Caco-2 (cell line): ENCODE measurements at regions not wholly inside any gene's neighbourhood (a gene's known extent, or its start where the extent isn't known, plus 50 kb on each side); places are given as distances from the start of the nearest gene placed in this dataset.

Experiments used
- BruUV-seq: library from RNA; stranded (reverse); fragments of 400-500 nt; replicated peaks from 2 replicates; lab custom pipeline; 2021; lab: Mats Ljungman, UMichigan
- CTCF ChIA-PET: fragments of 300-600 bp; sonication (Branson Sonifier 250); formaldehyde crosslinking; loops from one replicate; lab custom pipeline; 2022; ENCODE audit warnings: antibody characterized with exemption; lab: Charles Lee
- POLR2A ChIA-PET: fragments of 300-600 bp; sonication (Branson Sonifier 250); formaldehyde crosslinking; loops from one replicate; lab custom pipeline; 2022; ENCODE audit warnings: antibody characterized with exemption; lab: Charles Lee
- DNase-seq, 2 experiments: peaks; one replicate each; pipeline versions ENCODE4 v3.0.0 to v3.0.0-alpha.2; 2020 to 2022
- H3K27me3 ChIP-seq: replicated peaks from 2 replicates; pipeline ENCODE4 v1.6.0; 2011; ENCODE audit warnings: low read length; ENCODE audit not compliant: control insufficient read depth, insufficient read depth
- H3K36me3 ChIP-seq: 2 replicates; pipeline ENCODE4 v1.5.1; 2011; ENCODE audit warnings: low read length; ENCODE audit not compliant: control insufficient read depth, insufficient read depth
- H3K4me1 ChIP-seq: fragments of 250-450 bp; sonication (Bioruptor Pico); 2 replicates; pipeline ENCODE4 v1.5.1; 2020; ENCODE audit warnings: mild to moderate bottlenecking
- H3K4me3 ChIP-seq: 2 replicates; pipeline ENCODE4 v1.5.1; 2011; ENCODE audit warnings: low read depth, mild to moderate bottlenecking, control low read depth, low read length
- H3K9me3 ChIP-seq: fragments of 250-450 bp; sonication (Bioruptor Pico); 2 replicates; pipeline ENCODE4 v1.5.1; 2020; ENCODE audit warnings: mild to moderate bottlenecking, moderate library complexity
- H3K27ac Mint-ChIP-seq: one replicate; pipeline ENCODE4 v1.8.0; 2022; ENCODE audit warnings: mixed read lengths; ENCODE audit not compliant: unreplicated experiment
- H3K27me3 Mint-ChIP-seq: one replicate; pipeline ENCODE4 v1.8.0; 2022; ENCODE audit warnings: mixed read lengths; ENCODE audit not compliant: insufficient read depth, unreplicated experiment
- H3K36me3 Mint-ChIP-seq: one replicate; pipeline ENCODE4 v1.8.0; 2022; ENCODE audit warnings: mild to moderate bottlenecking, mixed read lengths; ENCODE audit not compliant: insufficient read depth, unreplicated experiment
- H3K4me1 Mint-ChIP-seq: one replicate; pipeline ENCODE4 v1.8.0; 2022; ENCODE audit warnings: low read depth, mixed read lengths; ENCODE audit not compliant: unreplicated experiment
- H3K4me3 Mint-ChIP-seq: one replicate; pipeline ENCODE4 v1.8.0; 2022; ENCODE audit warnings: mild to moderate bottlenecking, moderate library complexity, mixed read lengths; ENCODE audit not compliant: unreplicated experiment
- H3K9me3 Mint-ChIP-seq: one replicate; pipeline ENCODE4 v1.8.0; 2022; ENCODE audit warnings: mixed read lengths; ENCODE audit not compliant: unreplicated experiment
- CTCF ChIP-seq, 2 experiments: fragments of 200-600 bp in 1 of 2; IDR thresholded peaks; 1 replicate in 1 of 2; 2 replicates in 1 of 2; pipeline versions ENCODE4 v1.5.1 to v1.8.0; 2011 to 2022; ENCODE audit warnings: antibody characterized with exemption in 1 of 2, control low read depth in 1 of 2, inconsistent platforms in 1 of 2, low read depth in 1 of 2, low read length in 1 of 2, mild to moderate bottlenecking in 1 of 2, moderate library complexity in 1 of 2; ENCODE audit not compliant: insufficient read depth in 1 of 2, severe bottlenecking in 1 of 2, unreplicated experiment in 1 of 2
- intact Hi-C: fragments of 100-400 bp; cut with micrococcal nuclease; formaldehyde crosslinking; loops from one replicate; pipeline ENCODE4 v1.10.0; 2022; ENCODE audit not compliant: unreplicated experiment

- no peak for TF ChIP-seq CTCF (IDR thresholded peaks at IDR 0.05; ENCODE audit: insufficient read depth in 1 of 2, low read depth in 1 of 2, low read length in 1 of 2, severe bottlenecking in 1 of 2, unreplicated experiment in 1 of 2)
- Histone ChIP-seq H3K4me3 (no peak overlapping the region), H3K36me3 (no peaks in the 10 kb centered on the region), H3K9me3 (no peaks in the 10 kb centered on the region), H3K27me3 (no peaks in the 10 kb centered on the region), H3K4me1 (no peaks in the 10 kb centered on the region)
- no TSS peak for BruUV-seq
- Mint-ChIP-seq H3K27ac (no peak overlapping the region), H3K9me3 (no peaks in the 10 kb centered on the region), H3K4me3 (no peak overlapping the region), H3K36me3 (no peaks in the 10 kb centered on the region), H3K27me3 (no peaks in the 10 kb centered on the region), H3K4me1 (no peaks in the 10 kb centered on the region)
- intact Hi-C loops, result no loop called here
- DNase-seq, result no peak
- CTCF ChIA-PET, result no interaction called here
- POLR2A ChIA-PET, result no interaction called here
Measured at GRCh38 chr6:45789238-45789637, 226.4 kb downstream of the CLIC5 start.

- no peak for DNase-seq
- H3K27me3 Mint-ChIP-seq, result no peaks in the 10 kb centered on the region
- H3K4me3 Mint-ChIP-seq, result no peak overlapping the region
- no peaks in the 10 kb centered on the region for H3K9me3 Mint-ChIP-seq
- H3K36me3 ChIP-seq, result no peaks in the 10 kb centered on the region
- no peak for TF ChIP-seq CTCF (IDR thresholded peaks at IDR 0.05; ENCODE audit: insufficient read depth in 1 of 2, low read depth in 1 of 2, low read length in 1 of 2, severe bottlenecking in 1 of 2, unreplicated experiment in 1 of 2)
- no TSS peak for BruUV-seq
- ChIA-PET CTCF (interaction anchor here (1.5 kb wide), 1 partner anchor 135 kb away, joined by 3 read pairs; no protein-coding TSS in a partner anchor), POLR2A (no interaction called here)
- no peaks in the 10 kb centered on the region for H3K27me3 ChIP-seq
- H3K4me1 ChIP-seq, result no peaks in the 10 kb centered on the region
- H3K27ac Mint-ChIP-seq, result no peak overlapping the region
- intact Hi-C loops, result no loop called here
- no peaks in the 10 kb centered on the region for H3K36me3 Mint-ChIP-seq
- no peaks in the 10 kb centered on the region for H3K4me1 Mint-ChIP-seq
- H3K9me3 ChIP-seq, result no peaks in the 10 kb centered on the region
- no peak overlapping the region for H3K4me3 ChIP-seq
Measured at GRCh38 chr6:45787384-45787783, 228.3 kb downstream of the CLIC5 start.

GRCh38 chr6:45786355-45786781, 229.3 kb downstream of the CLIC5 start:
- POLR2A ChIA-PET, result no interaction called here
- Histone ChIP-seq H3K9me3 (no peaks in the 10 kb centered on the region), H3K4me1 (no peaks in the 10 kb centered on the region), H3K36me3 (no peaks in the 10 kb centered on the region), H3K27me3 (no peaks in the 10 kb centered on the region), H3K4me3 (no peak overlapping the region)
- Mint-ChIP-seq H3K27ac (no peak overlapping the region), H3K4me3 (no peak overlapping the region), H3K4me1 (no peaks in the 10 kb centered on the region), H3K27me3 (no peaks in the 10 kb centered on the region), H3K9me3 (no peaks in the 10 kb centered on the region), H3K36me3 (no peaks in the 10 kb centered on the region)
- DNase-seq, result no peak
- CTCF ChIA-PET, result interaction anchor here (1.5 kb wide), 1 partner anchor 136 kb away, joined by 3 read pairs; no protein-coding TSS in a partner anchor
- BruUV-seq, result no TSS peak
- intact Hi-C loops, result no loop called here
- TF ChIP-seq CTCF (IDR thresholded peaks at IDR 0.05; ENCODE audit: insufficient read depth in 1 of 2, low read depth in 1 of 2, low read length in 1 of 2, severe bottlenecking in 1 of 2, unreplicated experiment in 1 of 2), result no peak
